HTR-8/SVneo (cell line): ENCODE measurements at regions not wholly inside any gene's neighbourhood (a gene's known extent, or its start where the extent isn't known, plus 50 kb on each side); places are given as distances from the start of the nearest gene placed in this dataset.
"Not testable (repeated sequence)": the region's sequence is repeated elsewhere in the genome, so short reads cannot be mapped to it uniquely, and the experiment has no call there.

ENCODE experiments used
- DNase-seq: peaks from one replicate; pipeline ENCODE4 v3.0.0; 2011; ENCODE audit warnings: low spot score, mixed read lengths; ENCODE audit not compliant: insufficient read length
- FAIRE-seq: peaks from 2 replicates; lab custom pipeline; 2011; peaks lifted over from hg19 to GRCh38; lab: Jason Lieb, UNC

DNA sequence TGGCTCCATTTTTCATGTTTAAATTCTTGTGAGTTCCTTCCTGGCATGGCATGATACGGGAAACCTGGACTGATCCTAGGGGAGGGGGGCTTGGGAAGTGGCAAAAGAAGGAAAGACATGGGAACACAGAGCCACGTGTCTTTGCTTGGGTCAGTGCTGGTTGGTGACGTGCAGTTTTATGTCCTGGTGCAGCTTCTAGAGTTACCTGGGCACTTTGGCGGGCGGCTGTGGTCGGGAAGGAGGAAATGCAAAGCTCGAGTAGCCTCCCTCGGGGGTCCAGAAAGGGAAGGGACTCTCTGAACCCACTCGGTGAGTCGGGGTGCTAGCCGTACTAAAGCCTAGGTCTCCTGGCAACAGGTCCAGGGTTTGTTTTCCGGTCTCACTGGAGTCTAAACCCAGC is 94.6 kb downstream of the APOB start:
- no peak for FAIRE-seq

DNA sequence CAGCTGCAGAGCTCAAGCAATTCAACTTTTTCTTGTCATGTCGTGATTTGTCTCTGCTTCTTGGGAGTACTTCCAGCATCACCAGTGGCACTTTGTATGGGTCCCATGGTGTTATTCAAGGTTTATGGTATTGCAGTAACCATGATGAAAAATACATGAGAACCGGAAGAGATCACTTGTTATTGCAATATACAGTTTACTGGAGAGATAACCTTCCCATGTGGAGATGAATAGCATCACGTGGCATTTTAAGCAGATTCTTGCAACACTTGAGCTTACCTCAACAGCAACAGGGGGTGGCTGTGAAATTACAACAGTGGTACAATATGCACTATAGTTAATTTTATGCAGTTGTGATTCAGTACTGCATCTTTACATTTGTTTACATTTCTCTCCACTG is 97.4 kb downstream of the APOB start:
- FAIRE-seq (peak; percentile 40), DNase-seq (no peak)

More for the DNA sequence above, 94.6 kb downstream of the APOB start:
- no peak for DNase-seq

DNA sequence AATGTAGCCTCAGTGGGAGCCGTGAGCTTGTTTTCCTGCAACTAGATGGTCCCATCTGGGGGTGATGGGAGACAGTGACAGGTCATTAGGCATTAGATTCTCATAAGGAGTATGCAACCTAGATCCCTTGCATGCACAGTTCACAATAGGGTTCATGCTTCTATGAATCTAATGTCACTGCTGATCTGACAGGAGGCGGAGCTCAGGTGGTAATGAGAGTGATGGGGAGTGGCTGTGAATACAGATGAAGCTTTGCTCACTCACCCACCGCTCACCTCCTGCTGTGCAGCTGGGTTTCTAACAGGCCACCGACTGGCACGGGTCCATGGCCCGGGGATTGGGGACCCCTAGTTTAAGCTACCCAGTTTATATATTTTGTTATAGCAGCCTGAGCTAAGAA is 100.2 kb downstream of the APOB start:
- FAIRE-seq, DNase-seq: not testable (repeated sequence)

DNA sequence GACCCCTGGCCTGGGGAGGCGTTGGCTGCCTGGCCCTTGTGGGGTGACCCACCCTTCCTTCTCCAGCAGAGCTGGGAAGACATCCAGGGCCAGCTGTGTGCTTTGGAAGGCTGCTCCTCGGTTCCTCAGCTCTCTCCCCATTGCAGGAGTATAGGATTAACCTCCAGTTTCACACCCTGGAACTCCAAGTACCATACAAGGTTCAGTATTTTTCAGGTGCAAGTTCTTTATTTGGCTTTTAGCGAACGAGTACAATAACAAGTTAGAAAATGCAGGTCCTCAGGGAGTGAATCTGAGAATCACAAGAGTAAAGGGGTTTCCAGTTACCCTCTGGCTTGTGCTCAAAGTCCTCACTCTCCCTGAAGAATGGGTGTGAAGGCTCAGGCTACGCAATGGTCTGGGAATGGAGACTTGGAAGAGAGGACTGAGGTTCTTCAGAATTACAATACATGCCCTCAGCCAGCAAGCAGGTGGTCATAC is 101.2 kb downstream of the APOB start:
- no peak for FAIRE-seq
- no peak for DNase-seq

DNA sequence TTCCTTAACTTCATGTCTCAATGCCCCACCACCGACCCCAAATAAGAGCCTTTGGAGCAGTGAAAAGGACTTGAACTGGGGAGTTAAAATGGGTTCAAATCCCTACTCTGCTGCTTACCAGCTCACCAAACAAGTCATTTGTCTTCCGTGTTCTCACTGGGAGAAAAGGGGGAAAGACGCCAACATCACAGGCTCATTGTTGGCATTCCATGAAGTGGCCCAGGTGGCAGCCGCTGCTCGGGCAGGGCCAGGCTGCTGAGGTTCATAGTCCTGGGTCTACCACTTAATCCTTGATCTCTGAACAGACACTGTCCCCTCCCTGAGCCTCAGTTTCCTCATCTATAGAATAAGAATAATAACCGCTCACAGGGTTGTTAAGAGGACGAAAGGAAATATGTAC is 103.0 kb downstream of the APOB start:
- FAIRE-seq (no peak), DNase-seq (no peak)

DNA sequence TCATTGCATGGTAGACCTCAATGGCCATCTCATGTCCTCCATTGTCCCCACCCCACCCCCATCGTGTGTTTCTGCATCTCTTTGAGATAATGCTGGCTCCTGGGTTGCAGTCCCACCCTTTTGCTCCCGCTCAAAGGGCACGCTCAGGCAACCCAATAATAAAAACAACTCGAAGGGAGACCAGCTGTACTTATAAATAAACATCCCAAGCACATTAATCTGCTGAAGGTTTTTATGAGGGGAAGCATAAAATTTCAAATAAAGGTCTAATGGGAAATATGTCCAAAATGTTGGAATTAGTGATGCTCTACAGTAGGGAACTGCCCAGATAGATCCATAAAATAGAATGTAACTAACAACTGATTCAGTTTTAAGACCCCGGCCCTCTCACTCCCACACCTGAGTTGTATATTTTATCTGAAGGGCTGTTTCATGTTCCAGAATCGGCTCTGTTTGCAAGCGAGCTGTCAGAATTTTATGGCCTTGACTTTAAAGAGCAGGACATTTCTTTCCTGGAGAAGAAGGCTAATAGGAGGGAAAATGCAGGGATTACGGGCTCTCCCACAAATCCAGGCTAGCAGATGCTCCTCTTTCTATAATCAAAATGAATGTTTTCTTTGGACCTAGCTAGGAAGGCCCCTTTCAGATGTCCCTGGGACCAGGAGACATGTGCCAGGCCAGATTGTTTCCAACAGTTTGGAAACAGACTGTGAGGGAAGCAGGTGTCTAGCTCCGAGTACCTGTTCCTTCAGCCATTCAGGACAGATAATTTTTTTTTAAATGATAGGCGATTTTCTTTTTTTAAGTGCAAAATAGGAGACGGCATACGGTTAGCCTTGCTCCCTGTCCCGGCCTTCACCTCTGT is 103.7 kb downstream of the APOB start:
- DNase-seq = no peak
- no peak for FAIRE-seq

DNA sequence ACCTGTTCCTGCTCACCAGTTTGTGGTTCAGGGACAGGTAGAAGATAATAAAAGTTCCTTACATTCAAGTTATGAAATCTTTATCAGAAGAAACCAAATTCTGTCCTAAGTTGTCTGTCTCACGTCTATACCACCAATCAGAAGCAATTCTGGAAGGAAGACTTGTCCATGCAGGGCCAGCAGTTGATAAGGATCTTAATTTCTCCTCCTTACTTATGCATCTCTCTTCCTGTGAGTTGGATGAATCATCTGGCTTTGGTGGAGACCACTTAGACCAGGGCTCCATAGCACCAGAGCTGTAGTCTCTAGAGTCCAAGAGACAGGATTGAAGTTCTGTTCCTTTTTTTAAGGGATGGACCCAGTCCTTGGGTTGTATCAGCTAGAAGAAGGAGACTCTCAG is 106.5 kb downstream of the APOB start:
- DNase-seq (no peak), FAIRE-seq (no peak)

DNA sequence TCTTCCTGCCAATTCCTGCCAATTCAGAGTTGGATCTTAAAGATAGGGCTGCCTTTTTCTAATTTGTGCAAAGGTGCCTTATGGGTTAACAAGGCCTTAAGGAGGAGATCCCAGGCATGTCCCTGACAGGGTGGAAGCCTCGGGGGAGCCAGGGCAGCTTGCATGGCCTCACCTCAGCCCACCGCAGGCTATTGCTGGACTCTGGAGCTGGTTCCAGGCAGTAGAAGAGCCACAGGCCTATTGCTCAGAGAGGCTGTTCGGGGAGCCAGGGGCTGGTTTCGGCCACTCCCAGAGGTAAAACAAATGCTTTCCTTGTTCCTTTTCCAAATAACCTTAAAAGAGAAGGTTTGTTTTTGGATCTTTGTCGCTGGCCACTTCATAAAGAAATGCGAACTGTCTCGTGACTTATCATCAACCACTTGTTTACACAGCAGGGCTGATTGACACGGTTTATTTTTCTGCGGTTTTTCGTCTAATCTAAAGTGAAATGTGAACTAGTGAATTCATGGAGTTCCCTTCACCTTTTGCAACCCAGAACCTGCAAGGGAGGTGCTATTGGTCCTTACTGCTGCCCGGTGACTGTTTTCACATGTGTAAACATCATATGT is 108.6 kb downstream of the APOB start:
- no peak for DNase-seq
- FAIRE-seq = no peak

DNA sequence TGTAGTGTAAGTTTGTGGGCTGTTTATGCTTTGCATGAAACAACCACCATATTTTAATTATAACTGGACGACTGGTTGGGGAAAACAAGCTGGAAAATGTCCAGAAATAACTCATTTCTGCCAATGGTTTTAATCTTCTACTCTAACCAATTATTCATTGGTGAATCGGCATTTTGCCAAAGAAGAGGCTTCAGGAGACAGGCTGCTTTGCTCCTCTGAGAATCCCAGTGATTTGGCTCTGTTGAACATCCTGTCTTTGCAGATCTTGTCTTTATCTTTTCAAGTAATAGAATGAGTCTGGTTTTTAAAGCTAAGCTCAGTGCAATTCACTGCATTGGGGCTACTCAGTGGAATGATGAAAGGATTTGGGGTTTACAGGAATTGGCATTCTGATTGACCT is 109.6 kb downstream of the APOB start:
- DNase-seq = no peak
- no peak for FAIRE-seq

DNA sequence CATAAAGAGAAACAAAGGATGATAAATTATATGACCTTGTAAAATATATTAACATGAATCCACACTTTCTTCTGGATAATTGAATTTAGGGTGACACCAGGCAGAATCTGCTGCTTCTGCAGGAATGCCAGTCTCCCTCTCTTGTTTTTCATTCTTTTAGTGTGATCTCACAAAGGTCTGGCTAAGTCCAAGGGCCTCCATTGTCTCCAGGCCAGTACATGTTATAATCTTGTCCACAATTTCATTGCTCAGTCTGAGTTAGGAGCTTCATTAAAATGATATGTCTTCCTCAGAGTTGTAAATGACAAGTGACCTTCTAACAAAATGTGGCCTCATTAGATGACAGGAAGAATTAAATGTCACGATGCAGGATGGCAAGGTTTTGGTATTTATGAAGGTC is 110.2 kb downstream of the APOB start:
- DNase-seq (no peak), FAIRE-seq (no peak)

DNA sequence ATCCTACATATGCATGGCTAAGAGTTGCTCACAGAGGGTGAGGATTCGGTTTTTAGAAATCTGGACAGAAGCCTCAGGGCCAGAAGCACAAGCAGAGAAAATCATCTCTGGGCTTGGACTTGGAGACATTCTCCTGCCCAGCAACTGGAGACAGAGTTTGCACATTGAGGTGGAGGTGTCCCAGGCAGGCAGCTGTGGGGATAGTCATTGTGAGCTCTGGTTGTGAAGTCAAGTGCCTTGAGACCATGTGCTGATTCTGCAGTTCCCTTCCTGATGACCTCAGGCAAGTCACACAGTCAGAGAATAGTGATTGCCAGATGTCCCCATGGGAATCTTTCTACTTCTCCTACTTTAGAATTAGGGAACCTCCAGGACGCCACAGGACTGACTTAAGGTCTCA is 108.4 kb upstream of the LDAH start:
- DNase-seq (no peak), FAIRE-seq (no peak)

DNA sequence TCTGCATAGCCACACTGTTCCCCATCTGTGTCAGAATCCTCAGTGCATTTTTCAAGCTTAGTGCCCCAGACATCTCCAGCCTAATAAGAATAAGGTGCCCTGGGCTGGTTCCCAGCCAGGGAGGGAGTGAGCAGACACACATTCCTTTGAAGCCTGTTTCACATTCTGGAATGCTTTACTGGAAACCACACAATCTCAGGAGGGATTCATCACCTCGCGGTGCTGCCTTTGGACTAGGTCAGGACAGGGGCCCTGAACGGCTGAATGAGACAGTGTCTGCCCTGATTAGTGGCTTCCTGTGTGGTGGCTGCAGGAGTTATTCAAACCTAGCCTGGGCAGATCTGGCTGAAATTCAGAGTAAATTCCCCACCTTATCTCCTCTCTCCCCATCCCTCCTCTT is 108.0 kb upstream of the LDAH start:
- DNase-seq = peak; percentile 91
- FAIRE-seq = peak; percentile 97

DNA sequence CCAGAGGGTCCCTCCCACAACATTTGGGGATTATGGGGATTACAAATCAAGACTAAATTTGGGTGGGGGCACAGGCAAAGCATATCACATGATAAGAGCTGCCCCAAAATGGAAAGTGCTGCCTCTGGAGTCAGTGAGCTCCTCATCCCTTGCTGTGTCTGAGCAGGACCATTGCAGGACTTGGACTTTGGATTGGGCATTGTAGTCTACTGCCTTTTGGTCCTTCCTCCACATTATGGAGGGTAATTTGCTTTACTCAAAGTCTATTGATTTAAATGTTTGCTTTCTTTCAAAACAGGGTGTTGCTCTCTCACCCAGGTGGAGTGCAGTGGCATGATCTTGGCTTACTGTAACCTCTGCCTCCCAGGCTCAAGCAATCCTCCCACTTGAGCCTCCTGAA is 106.8 kb upstream of the LDAH start:
- peak; percentile 58 for FAIRE-seq
- no peak for DNase-seq

DNA sequence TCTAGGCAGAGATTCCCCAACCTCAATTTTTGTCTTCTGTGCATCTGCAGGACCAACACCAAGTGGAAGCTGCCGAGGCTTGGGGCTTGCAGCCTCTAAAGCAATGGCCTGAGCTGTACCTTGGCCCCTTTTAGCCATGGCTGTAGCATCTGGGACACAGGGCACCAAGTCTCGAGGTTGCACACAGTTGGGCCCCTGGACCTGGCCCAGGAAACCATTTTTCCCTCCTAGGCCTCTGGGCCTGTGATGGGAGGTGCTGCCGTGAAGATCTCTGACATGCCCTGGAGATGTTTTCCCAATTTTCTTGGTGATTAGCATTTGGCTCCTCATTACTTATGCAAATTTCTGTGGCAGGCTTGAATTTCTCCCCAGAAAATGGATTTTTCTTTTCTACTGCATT is 105.7 kb upstream of the LDAH start:
- peak; percentile 31 for FAIRE-seq

DNA sequence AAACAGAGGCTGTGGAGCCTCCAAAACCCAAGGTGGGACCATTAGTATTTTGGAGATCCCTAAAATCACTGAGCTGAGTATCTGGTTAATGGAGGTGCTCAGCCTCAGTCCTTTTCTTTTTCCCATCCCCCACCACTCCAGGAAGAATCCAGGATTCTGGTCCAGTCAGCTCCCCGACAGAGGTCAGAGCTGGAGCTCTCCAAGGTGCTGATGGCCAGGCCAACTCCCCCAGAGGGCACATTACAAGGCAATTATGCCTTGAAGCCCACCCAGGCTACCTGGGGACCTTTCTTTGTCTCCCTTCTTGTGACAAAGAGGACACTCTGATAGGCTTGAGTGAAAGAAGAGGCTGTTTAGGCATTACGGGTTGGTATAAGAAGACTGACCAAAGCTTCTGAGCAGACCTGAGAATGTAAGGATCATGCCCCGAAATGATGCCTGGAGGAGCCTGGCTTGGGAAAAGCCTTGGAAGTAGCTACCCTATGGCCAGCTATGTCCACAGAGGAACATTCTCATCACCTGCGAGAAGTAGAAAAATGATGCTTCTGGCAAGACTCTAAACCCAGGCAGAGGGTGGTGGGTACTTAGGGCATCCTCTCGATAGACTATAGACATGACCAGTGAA is 102.5 kb upstream of the LDAH start:
- DNase-seq (peak; percentile 36), FAIRE-seq (no peak)

More for the DNA sequence above, 105.7 kb upstream of the LDAH start:
- no peak for DNase-seq

DNA sequence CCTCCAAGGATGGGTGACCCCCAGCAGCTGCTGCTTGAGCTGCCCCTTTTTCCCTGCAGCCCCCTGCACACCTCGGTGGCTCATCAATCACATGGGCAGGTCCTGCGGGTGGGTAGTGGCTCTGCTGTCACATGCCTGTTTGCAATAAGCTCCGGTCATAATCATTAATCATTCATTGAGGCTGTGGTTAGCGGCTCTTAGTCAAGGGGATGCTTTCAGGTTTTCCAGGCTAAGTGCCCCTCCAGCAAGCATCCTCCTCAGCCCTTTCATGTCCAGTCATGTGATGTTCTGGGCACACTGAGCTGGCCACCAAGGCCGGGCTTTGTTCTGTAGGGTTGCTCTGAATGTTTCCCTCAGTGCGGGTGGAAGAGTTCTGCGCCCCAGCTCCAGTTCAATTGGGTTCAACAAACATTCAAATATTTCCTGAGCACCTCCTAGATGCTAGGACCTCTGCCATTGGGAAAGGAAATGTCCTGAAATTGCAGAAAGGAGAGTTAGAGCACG is 96.4 kb upstream of the LDAH start:
- DNase-seq (no peak), FAIRE-seq (peak; percentile 55)

DNA sequence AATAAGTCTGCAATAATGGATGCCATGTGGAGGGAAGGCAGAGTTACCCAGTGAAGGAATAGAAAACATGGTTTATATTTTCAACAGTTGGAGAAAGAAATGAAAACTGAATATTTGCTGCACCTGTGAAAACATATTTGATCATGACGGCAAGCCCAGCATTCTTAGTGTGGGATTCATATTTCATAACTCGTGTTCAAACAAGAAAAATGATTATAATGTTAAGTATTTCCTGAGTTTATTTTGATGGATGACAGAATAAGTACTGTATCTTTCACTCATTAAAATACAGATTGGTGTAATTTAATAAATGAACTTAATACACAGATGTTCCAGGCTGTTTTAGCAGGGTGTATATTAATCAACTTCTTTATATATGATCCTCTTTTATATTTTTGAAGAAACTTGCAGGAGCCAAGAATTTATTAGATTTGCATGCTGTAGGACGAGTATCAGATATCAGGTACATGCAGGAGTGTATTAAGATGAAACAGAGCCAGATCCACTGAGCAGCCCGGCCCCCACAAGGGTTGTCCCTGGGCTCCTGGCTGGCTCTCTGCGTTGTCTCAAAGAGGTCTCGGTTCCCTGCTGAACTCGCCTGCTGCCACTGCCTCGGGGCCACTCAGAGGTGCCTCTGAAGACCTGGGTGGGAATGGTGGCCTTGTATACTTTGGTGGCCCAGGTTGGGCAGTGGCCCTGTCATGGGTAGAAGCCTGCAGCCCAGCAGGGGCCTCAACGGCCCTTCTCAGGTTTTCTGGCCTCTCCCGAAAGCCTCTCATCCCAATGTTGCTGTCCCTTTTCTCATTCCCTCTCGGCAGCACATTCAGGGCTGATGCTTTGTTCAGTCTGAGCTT is 95.0 kb upstream of the LDAH start:
- DNase-seq (peak; percentile 67), FAIRE-seq (peak; percentile 86)

DNA sequence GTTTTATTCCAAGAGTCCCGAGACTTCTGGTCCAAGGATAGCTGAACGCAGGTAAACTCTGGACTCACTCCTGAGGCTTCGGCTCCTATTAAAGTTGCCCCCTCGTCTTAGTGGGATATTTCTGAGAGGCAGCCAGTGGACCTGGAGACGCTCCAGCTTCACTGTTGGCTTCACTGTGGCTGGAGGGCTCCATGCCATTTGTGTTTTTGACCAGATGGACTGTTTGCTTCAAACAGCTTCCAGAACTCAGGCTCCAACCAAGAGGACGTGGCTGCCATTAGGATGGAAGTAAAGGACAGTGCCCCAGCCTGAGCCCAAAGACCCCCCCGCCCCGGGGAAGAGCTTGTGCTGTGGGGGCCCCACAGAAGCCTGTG is 94.4 kb upstream of the LDAH start:
- FAIRE-seq (peak; percentile 58), DNase-seq (no peak)

DNA sequence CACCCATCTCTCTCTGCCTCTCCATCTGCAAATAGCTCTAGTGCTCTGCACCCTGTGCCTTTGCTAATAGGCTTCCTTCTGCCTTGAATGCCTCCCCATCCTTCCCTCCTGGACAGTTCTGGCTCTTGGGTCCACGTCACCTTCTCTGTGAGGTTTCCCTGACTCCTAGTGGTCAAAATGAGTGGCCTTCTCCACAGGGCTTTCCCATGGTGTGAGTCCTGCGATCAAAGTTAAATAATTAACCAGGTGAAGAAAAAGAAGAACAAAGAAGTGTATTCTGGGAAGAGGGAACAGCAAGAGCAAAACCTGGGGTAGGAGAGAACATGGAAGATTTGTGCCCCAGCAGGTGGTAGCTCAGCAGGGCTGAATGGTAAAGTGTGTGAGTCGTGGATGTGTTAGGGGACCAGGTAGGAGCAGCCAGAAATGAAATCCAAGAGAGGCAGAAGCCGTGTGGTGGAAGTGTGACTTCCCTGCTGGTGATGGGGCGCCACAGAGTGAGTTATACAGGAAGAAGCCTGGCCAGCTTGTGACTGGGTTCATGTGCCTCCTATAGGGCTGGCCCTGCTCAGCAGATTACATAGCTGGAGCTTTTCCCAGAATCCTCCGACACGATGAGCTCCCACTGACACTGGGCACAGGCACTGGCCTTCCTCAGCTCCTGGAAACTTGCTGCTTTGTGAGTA is 93.8 kb upstream of the LDAH start:
- DNase-seq (peak; percentile 45), FAIRE-seq (peak; percentile 74)

DNA sequence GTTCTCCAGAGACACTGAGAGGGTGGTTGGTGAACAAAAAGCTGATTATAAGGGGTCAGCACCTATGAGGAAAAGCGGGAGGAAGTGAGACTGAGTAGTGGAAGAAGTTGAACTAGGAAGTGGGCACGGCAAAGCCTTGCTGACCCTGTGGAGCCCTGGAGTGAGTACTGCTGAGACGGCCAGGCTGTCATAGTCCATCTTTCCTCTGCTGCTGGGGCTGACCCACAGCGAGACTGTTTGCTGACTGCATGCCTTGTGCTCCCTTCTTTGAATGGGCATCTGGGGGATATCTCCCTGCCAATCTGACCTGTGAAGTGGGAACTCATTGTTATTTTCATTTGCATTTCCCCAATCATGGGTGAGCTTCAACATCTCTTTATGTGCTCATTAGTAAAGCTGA is 92.4 kb upstream of the LDAH start:
- no peak for DNase-seq
- FAIRE-seq = peak; percentile 68
